Endothelial cell of umbilical vein (primary cell): ENCODE measurements at regions not wholly inside any gene's neighbourhood (a gene's known extent, or its start where the extent isn't known, plus 50 kb on each side); places are given as distances from the start of the nearest gene placed in this dataset.

Source experiments
- CTCF ChIP-seq, 2 donors: IDR thresholded peaks; 1 replicate in 1 of 2; 2 replicates in 1 of 2; pipeline ENCODE4 v1.5.1; 2011; ENCODE audit warnings: low read length in 2 of 2, mild to moderate bottlenecking in 2 of 2, moderate library complexity in 2 of 2, control low read depth in 1 of 2, inconsistent platforms in 1 of 2, low read depth in 1 of 2; ENCODE audit not compliant: insufficient read depth in 1 of 2; ENCODE audit errors: extremely low read depth in 1 of 2
- EZH2 ChIP-seq: IDR thresholded peaks from 2 replicates; pipeline ENCODE4 v1.6.1; 2012; ENCODE audit warnings: borderline replicate concordance, low read depth, mild to moderate bottlenecking, moderate library complexity, low read length, inconsistent platforms; ENCODE audit not compliant: severe bottlenecking
- GATA2 ChIP-seq: IDR thresholded peaks from 2 replicates; pipeline ENCODE4 v1.7.0; 2011; ENCODE audit warnings: low read depth, mild to moderate bottlenecking, moderate library complexity, mixed read lengths, low read length; ENCODE audit not compliant: insufficient read length, insufficient read depth
- JUN ChIP-seq: IDR thresholded peaks from 2 replicates; pipeline ENCODE4 v1.6.1; 2011; ENCODE audit warnings: borderline replicate concordance, low read depth; ENCODE audit not compliant: insufficient read length, insufficient read depth
- MAX ChIP-seq: IDR thresholded peaks from 2 replicates; pipeline ENCODE4 v1.6.1; 2011; ENCODE audit not compliant: insufficient read depth, insufficient read length
- MYC ChIP-seq: IDR thresholded peaks from one replicate; pipeline ENCODE4 v1.6.1; 2011; ENCODE audit warnings: mild to moderate bottlenecking, low read depth, low read length
- POLR2A ChIP-seq: IDR thresholded peaks from 2 replicates; pipeline ENCODE4 v1.6.1; 2012; ENCODE audit warnings: low read depth, mild to moderate bottlenecking, control low read depth, low read length
- POLR2AphosphoS5 ChIP-seq: IDR thresholded peaks from 2 replicates; pipeline ENCODE4 v1.6.1; 2012; ENCODE audit warnings: low read depth, mild to moderate bottlenecking, control low read depth, low read length, moderate library complexity; ENCODE audit not compliant: insufficient read depth

- TF ChIP-seq EZH2: no peak
- TF ChIP-seq CTCF (IDR thresholded peaks at IDR 0.05; ENCODE audit: extremely low read depth in 1 of 2, insufficient read depth in 1 of 2, low read depth in 1 of 2, low read length in 2 of 2): no peak
- no peak for TF ChIP-seq POLR2A
- no peak for TF ChIP-seq POLR2AphosphoS5
- TF ChIP-seq MYC: no peak
- no peak for TF ChIP-seq MAX
- TF ChIP-seq JUN: no peak
- no peak for TF ChIP-seq GATA2
Measured at GRCh38 chr6:50975216-50975615, 156.5 kb downstream of the TFAP2B start.
